SU-DHL-6 (cell line): ENCODE measurements at regions not wholly inside any gene's neighbourhood (a gene's known extent, or its start where the extent isn't known, plus 50 kb on each side); places are given as distances from the start of the nearest gene placed in this dataset.

ENCODE experiments used
- H2AFZ ChIP-seq: fragments of 200-600 bp; sonication (generic); 2 replicates; pipeline ENCODE4 v1.6.1; 2014; ENCODE audit warnings: low read depth, mild to moderate bottlenecking, moderate library complexity, mixed read lengths, antibody characterized with exemption, low read length; ENCODE audit not compliant: severe bottlenecking
- H3F3A ChIP-seq: fragments of 200-600 bp; shearing (Covaris generic); 2 replicates; pipeline ENCODE4 v1.6.0; 2016; ENCODE audit warnings: antibody characterized with exemption, mild to moderate bottlenecking; ENCODE audit not compliant: insufficient read depth
- H3K27ac ChIP-seq: fragments of 200-600 bp; sonication (generic); 2 replicates; pipeline ENCODE4 v1.5.1; 2016; ENCODE audit warnings: low read depth, mild to moderate bottlenecking, low read length, moderate library complexity, mixed read lengths
- H3K27me3 ChIP-seq: fragments of 200-600 bp; sonication (generic), shearing (Covaris generic); 2 replicates; pipeline ENCODE4 v1.6.0; 2014; ENCODE audit warnings: mild to moderate bottlenecking, low read length
- H3K36me3 ChIP-seq: fragments of 200-600 bp; sonication (generic); 2 replicates; pipeline ENCODE4 v1.6.1; 2014; ENCODE audit warnings: mild to moderate bottlenecking, low read length, mixed read lengths
- H3K4me2 ChIP-seq: fragments of 300-600, 200-600 bp; shearing (Covaris generic), sonication (generic); 2 replicates; pipeline ENCODE4 v1.6.0; 2014; ENCODE audit warnings: low read length, low read depth, mild to moderate bottlenecking; ENCODE audit not compliant: poor library complexity, severe bottlenecking
- H3K4me3 ChIP-seq: fragments of 200-600 bp; sonication (generic); 2 replicates; pipeline ENCODE4 v1.5.1; 2014; ENCODE audit warnings: antibody characterized with exemption, low read length, mild to moderate bottlenecking, mixed read lengths; ENCODE audit not compliant: insufficient read depth, poor library complexity, severe bottlenecking
- H3K79me2 ChIP-seq: fragments of 200-600 bp; sonication (generic); 2 replicates; pipeline ENCODE4 v1.6.1; 2014; ENCODE audit warnings: mild to moderate bottlenecking, low read length, moderate library complexity; ENCODE audit not compliant: insufficient read depth
- H3K9ac ChIP-seq: fragments of 200-600 bp; sonication (generic); 2 replicates; pipeline ENCODE4 v1.7.0; 2014; ENCODE audit warnings: mild to moderate bottlenecking, low read length
- H3K9me2 ChIP-seq: fragments of 200-600 bp; sonication (generic); replicated peaks from 2 replicates; pipeline ENCODE4 v1.6.1; 2014; ENCODE audit warnings: low read length; ENCODE audit not compliant: insufficient read depth
- H3K9me3 ChIP-seq: fragments of 200-600 bp; sonication (generic); 2 replicates; pipeline ENCODE4 v1.6.1; 2014; ENCODE audit warnings: low read length, mixed read lengths; ENCODE audit not compliant: insufficient read depth
- H4K20me1 ChIP-seq: fragments of 200-600 bp; sonication (generic); 2 replicates; pipeline ENCODE4 v1.6.1; 2014; ENCODE audit warnings: low read depth, mild to moderate bottlenecking, antibody characterized with exemption, low read length, moderate library complexity, mixed read lengths
- EZH2phosphoT487 ChIP-seq: fragments of 200-600 bp; sonication (generic), shearing (Covaris generic); conservative IDR thresholded peaks from 2 replicates; pipeline ENCODE4 v1.6.1; 2018; ENCODE audit warnings: mild to moderate bottlenecking, antibody characterized with exemption, low read length, moderate library complexity, mixed read lengths
- TF ChIP-seq, protein P1 (sequence below): fragments of 200-600 bp; sonication (generic); IDR thresholded peaks from one replicate; pipeline ENCODE4 v1.5.1; 2017; ENCODE audit warnings: antibody characterized with exemption, mild to moderate bottlenecking, low read length, moderate library complexity; ENCODE audit not compliant: insufficient read depth, poor library complexity, severe bottlenecking

DNA sequence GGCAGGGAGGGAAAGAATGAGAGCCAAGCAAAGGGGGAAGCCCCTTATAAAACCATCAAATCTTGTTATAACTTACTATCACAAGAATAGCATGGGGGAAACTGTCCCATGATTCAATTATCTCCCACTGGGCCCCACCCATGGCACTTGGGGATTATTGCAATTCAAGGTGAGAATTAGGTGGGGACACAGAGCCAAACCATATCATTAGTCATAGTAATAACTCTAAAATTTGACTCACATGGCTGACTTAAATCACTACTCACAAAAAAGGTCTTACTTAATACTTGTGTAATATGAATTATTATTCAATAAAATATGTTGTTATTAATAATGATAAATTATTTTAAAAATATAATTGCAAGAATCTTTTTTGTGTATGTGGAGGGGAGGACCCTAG is 178.1 kb upstream of the TCF21 start:
- H3K36me3 ChIP-seq: no peaks in the 10 kb centered on the region
- no peak overlapping the region for H3K4me2 ChIP-seq
- no peaks in the 10 kb centered on the region for H3K79me2 ChIP-seq
- H4K20me1 ChIP-seq: no peaks in the 10 kb centered on the region
- H3K9me2 ChIP-seq: no peaks in the 10 kb centered on the region
- H3K4me3 ChIP-seq: no peak overlapping the region
- H3F3A ChIP-seq: no peaks in the 10 kb centered on the region
- TF ChIP-seq, protein P1, sequence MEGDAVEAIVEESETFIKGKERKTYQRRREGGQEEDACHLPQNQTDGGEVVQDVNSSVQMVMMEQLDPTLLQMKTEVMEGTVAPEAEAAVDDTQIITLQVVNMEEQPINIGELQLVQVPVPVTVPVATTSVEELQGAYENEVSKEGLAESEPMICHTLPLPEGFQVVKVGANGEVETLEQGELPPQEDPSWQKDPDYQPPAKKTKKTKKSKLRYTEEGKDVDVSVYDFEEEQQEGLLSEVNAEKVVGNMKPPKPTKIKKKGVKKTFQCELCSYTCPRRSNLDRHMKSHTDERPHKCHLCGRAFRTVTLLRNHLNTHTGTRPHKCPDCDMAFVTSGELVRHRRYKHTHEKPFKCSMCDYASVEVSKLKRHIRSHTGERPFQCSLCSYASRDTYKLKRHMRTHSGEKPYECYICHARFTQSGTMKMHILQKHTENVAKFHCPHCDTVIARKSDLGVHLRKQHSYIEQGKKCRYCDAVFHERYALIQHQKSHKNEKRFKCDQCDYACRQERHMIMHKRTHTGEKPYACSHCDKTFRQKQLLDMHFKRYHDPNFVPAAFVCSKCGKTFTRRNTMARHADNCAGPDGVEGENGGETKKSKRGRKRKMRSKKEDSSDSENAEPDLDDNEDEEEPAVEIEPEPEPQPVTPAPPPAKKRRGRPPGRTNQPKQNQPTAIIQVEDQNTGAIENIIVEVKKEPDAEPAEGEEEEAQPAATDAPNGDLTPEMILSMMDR: no peak
- TF ChIP-seq EZH2phosphoT487: no peak
- no peak overlapping the region for H2AFZ ChIP-seq
- H3K9ac ChIP-seq: no peak overlapping the region
- no peaks in the 10 kb centered on the region for H3K9me3 ChIP-seq
- no peak overlapping the region for H3K27ac ChIP-seq
- H3K27me3 ChIP-seq: no peaks in the 10 kb centered on the region

- Histone ChIP-seq H3K9me2 (no peaks in the 10 kb centered on the region), H3K27me3 (no peaks in the 10 kb centered on the region), H2AFZ (no peak overlapping the region), H3K4me3 (no peak overlapping the region), H4K20me1 (no peaks in the 10 kb centered on the region), H3K4me2 (no peak overlapping the region), H3K9ac (no peak overlapping the region), H3K79me2 (no peaks in the 10 kb centered on the region), H3K27ac (no peak overlapping the region), H3F3A (no peaks in the 10 kb centered on the region), H3K36me3 (no peaks in the 10 kb centered on the region), H3K9me3 (no peaks in the 10 kb centered on the region)
- TF ChIP-seq, protein P1: no peak
- no peak for TF ChIP-seq EZH2phosphoT487
Observed at GRCh38 chr6:133715270-133715669, 173.6 kb upstream of the TCF21 start.

DNA sequence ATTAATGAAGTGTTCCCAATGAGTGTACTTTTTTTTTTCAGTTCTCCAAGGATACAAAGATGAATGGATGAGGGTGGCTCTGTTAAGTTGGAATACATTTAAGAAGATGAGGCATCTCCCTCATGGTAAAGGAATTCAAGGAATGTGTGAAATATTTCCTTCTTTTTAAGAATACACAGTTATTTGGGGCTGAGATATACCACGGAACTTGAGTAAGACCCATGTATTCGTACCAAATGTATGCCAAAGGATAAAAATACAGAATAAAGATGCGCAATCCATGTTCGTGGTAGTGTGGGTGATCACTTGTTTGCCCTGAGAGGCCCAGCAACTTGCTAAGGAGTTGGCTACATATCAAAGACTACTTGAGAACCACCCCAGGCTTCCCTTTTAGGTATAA is 164.2 kb upstream of the TCF21 start:
- H3K4me2 ChIP-seq: no peak overlapping the region
- H3K36me3 ChIP-seq: no peaks in the 10 kb centered on the region
- no peaks in the 10 kb centered on the region for H3K9me3 ChIP-seq
- H3K9ac ChIP-seq: no peak overlapping the region
- H3K27ac ChIP-seq: no peak overlapping the region
- no peaks in the 10 kb centered on the region for H3K27me3 ChIP-seq
- H2AFZ ChIP-seq: no peak overlapping the region
- no peaks in the 10 kb centered on the region for H4K20me1 ChIP-seq
- H3K79me2 ChIP-seq: no peaks in the 10 kb centered on the region
- H3F3A ChIP-seq: no peaks in the 10 kb centered on the region
- no peak overlapping the region for H3K4me3 ChIP-seq
- no peaks in the 10 kb centered on the region for H3K9me2 ChIP-seq
- TF ChIP-seq EZH2phosphoT487: no peak
- TF ChIP-seq, protein P1: no peak

DNA sequence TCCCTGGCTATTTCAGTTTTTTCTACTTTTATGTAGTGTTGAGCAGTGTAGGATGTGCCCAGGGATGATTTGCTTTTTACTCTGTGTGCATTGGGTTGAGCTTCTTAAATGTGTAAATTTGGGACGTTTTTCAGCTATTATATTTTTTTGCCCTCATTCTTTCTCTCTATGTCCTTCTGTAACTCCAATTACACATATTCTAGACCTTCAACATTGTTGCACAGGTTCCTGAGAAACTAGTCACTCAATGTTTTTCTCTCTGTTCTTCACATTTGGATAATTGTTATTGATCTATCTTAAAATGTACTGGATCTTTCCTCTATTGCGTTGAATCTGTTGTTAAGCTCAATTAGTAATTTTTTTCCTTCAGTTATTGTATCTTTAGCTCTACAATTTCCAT is 162.7 kb upstream of the TCF21 start:
- H3F3A ChIP-seq: no peaks in the 10 kb centered on the region
- TF ChIP-seq, protein P1: no peak
- no peak for TF ChIP-seq EZH2phosphoT487
- no peaks in the 10 kb centered on the region for H3K9me3 ChIP-seq
- H3K9ac ChIP-seq: no peak overlapping the region
- H3K79me2 ChIP-seq: no peaks in the 10 kb centered on the region
- H4K20me1 ChIP-seq: no peaks in the 10 kb centered on the region
- no peaks in the 10 kb centered on the region for H3K36me3 ChIP-seq
- H3K27me3 ChIP-seq: no peaks in the 10 kb centered on the region
- H2AFZ ChIP-seq: no peak overlapping the region
- no peak overlapping the region for H3K27ac ChIP-seq
- no peak overlapping the region for H3K4me2 ChIP-seq
- no peak overlapping the region for H3K4me3 ChIP-seq
- no peaks in the 10 kb centered on the region for H3K9me2 ChIP-seq
